GM18507 (cell line): ENCODE measurements at regions not wholly inside any gene's neighbourhood (a gene's known extent, or its start where the extent isn't known, plus 50 kb on each side); places are given as distances from the start of the nearest gene placed in this dataset.

Source experiments
- DNase-seq: peaks from one replicate; pipeline ENCODE4 v3.0.0; 2011; ENCODE audit warnings: low read depth; ENCODE audit not compliant: insufficient read length; ENCODE audit errors: extremely low spot score
- FAIRE-seq: peaks from 2 replicates; lab custom pipeline; 2011; peaks lifted over from hg19 to GRCh38; lab: Jason Lieb, UNC

DNA sequence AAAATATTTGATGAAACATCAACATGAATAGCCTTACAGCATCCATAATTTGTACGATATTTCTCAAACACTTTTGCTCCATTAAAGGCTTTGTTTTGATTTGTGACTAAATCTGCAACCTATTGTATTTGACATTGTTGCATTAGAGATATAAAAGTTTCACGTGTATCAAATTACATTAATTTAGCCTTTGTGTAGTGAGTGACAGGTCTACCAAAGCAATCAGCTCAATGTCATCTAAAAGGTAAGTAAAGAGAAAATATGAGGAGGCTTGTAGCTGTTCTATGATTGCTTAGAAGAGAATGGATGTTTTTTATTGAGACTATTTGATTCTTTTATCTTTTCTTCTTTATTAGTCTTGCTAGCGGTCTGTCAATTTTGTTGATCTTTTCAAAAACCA is 430.2 kb downstream of the GALR1 start:
- no peak for FAIRE-seq
- DNase-seq: no peak

DNA sequence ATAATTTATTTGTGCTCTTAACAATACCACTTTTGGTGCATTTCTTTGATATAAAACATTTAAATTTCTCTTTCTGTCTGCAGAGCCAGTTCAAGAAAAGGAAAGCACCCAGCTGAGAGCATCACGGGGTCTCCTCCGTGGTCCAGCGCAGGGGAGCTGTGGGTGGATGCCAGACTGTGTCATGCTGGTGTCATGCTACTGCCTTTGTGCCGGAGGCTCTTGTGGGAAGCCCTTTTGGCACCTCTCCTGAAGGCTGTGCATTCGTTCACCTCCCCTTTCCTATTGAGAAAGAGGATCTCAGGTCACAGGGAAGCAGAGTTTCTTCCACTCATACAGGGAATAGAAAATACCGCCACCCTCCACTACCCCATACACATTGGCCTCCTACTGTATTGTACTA is 450.4 kb downstream of the GALR1 start:
- FAIRE-seq (no peak), DNase-seq (no peak)

DNA sequence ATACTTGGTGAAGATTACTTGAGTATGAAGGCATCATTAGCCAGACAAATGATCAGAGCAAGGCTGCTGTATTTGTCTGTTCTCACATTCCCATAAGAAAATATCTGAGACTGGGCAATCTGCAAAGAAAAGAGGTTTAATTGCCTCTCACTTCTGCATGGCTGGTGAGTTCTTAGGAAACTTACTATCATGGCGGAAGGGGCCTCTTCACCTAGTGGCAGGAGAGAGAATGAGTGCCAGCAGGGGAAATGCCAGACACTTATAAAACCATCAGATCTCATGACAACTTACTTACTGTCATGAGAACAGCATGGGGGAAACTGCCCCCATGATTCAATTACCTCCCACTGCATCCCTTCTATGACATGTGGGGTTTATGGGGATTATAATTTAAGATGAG is 452.3 kb downstream of the GALR1 start:
- no peak for DNase-seq
- FAIRE-seq: no peak

DNA sequence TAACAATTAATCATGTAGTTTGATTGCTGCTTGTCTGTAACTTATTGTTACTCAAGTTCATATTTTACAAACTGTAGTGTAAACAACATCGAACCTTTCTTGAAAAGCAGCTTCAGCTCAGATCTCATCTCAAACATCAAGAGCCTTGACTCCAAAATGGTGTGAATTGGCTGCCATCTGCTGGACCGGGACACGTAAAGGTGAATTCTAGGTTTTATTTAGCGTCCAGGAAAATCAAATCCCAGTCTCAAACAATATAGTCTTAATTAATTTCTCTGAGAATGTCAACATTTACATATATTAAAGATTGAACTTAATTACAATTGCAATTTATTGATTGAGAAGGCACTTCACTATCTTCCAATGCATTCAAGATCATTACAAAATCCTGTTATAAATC is 453.0 kb downstream of the GALR1 start:
- FAIRE-seq: no peak
- DNase-seq: no peak

DNA sequence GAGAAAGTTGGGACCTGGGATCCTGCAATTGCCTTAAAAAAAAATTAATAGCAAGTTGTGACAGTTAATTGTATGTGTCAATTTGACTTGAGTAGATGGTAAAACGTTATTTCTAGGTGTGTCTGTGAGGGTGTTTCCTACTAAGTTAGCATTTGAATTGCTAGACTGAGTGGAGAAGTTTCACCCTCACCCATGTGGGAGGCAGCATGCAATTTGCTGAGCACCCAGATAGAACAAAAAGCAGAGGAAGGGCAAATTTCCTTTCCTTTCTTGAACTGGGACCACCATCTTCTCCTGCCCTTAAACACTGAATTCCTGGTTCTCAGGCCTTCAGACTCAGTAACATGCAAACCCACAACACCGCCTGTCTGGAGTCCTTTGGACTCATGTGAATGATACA is 455.7 kb downstream of the GALR1 start:
- no peak for FAIRE-seq

DNA sequence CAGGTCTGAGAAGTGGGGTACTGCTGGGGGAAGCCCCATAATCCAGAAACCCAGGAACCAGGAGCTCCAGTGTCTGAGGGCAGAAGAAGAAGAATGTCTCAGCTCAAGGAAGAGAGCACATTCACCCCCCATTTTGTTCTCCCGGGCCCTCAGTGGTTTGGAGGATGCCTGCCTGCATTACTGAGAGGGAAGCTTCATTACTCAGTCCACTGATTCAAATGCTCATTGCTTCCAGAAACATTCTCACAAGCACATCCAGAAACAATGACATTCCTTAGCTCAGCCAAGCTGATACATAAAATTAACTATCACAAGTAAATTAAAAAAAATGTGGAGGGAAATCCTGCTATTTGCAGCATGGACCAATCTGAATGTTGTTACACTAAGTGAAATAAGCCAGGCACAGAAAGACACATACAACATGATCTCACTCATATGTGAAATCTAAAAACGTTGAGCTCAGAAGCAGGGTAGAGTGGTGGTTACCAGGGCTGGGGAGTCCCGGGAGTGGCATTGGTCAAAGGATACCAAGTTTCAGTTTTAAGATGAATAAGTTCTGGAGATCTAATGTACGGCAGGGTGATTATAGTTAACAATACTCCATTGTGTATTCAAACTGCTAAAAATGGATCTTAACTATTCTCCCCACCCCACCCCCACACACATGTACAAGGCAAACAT is 459.3 kb downstream of the GALR1 start:
- DNase-seq (no peak), FAIRE-seq (no peak)

More for the DNA sequence above, 455.7 kb downstream of the GALR1 start:
- no peak for DNase-seq

DNA sequence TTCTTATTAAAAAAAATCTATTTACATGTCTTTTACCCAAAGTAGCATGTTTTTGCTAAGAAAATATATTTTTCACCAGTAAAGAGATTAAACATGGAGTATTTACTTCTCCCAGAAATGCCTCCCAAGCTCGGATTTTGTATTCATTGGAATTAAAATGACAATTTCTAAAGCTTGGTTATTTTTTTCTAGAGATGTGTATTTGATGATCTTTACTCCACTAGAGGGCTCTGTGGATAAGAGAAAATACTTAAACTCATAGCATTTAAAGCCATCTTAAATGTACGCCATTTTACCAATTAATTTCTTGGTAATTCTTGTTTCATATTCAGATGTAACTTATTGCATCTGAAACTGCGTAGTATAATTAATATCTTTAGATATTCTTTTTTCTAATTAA is 461.4 kb downstream of the GALR1 start:
- DNase-seq (no peak), FAIRE-seq (no peak)

DNA sequence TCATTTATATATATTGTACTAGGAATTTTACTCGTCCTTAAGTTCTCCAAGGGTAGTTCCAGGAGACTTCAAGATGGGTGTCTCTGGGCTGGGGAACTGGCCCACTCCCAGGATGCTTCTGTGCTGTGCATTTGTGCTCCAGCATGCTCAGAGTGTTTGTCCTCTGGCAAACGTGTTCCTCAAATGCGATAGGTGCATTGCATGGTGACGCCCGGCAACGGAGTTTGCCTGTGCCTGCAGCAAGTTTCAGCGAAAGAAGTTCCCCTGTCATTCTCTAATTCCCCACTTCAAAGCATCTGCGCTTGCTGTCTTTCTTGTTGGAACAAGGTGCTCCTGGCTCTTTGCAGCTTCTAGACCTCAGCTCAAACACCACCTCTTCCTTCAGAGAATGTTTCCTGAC is 465.1 kb downstream of the GALR1 start:
- no peak for DNase-seq
- no peak for FAIRE-seq

DNA sequence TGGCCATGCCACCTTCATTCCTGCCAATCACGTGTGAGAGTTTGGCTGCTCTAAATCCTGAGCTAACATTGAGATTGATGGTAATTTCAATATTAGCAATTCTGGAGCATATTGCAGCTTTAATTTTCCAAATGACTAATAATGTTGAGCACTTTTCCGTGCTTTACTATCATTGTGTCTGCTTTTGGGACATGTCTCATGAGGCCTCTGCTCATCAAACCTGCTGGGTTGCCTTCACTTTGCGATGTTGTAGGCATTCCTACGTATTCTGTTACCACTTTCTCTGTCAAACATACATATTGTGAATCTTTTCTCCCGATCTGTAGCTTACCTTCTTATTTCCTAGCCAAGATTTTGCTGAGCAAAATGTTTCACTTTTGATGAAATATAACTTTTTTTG is 466.6 kb downstream of the GALR1 start:
- FAIRE-seq (no peak), DNase-seq (no peak)

DNA sequence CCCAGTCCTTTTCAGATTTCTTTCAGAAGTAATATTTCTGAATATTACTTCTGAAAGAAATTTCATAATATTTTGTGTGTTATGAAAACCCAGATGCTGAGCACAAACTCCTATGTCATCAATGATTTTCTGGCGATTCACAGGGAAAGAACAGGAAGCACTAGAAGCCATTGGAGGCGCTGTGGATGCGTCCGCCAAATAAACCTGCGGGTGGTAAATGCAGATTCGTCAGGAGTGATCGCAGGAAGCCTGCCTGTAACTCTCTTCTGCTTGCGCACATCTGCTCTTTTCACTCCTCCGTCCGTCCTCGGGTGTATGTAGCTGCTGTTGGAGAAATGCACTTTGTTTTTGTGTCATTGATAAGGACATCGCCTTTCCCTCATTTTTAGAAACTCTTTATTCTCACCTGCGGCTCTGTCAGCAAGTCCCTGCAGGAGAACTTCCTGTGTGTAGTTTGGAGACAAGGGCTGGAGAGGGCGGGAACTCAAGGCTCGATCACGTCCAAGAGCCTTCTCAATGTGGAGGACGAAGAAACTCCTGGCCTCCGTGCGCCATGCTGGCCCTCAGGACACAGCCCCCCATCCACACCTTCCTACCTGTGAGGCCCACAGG is 483.8 kb downstream of the GALR1 start:
- DNase-seq (no peak), FAIRE-seq (no peak)

DNA sequence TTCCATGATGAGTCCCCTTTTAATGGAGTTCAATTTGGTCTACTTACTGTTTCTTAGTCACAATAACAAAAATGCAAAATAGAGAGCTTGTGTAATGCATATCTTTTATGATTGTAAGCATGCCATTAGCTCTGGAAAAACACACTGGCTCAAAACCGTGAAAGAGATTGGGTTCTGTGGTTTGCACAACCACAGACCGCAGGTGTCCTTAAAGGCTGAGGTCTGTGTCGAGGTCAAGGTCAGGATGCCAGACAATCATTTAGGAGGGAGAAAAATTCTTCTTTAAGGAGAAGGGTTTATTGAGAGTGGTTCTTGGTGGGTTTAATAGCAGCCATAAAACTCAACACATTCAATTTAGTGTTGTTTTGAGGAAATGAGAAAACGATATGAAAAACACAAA is 487.2 kb downstream of the GALR1 start:
- FAIRE-seq (no peak), DNase-seq (no peak)

DNA sequence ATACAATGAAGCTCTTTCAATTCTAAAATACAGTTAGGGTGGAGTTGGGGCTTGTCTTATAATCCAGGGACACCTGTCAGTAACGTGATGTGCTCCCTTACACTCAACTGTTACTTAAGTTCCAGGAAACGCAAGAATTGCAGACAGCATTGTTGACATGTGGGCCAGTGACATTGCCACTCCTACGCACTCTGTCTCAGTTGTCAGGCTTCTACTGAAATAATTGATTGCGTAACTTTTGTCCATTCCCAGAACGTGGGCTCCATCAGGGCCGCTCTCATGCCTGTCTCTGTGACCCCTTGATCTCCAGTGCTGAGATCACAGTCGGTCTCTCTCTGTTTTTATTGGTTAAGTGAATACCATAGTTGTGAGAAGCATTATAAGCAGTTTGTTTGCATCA is 487.8 kb downstream of the GALR1 start:
- no peak for FAIRE-seq
- no peak for DNase-seq

DNA sequence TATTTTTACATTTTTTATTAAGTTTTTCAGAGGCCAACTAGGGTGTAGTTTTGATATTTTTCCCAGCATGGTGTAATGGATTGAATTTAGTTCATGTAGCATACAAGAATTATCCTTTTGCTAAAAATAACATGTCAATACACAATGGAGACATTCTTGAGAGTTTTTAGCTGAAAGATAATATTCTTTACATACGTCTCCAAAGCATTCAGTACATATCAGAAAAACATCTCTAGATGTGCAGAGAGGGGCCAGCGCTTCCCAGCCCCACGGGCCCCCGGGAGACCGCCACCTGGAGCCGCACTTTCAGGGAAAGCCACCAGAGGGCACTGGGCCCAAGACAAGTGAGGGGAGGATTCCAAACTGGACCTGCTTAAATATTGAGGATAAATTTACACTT is 499.4 kb downstream of the GALR1 start:
- no peak for DNase-seq
- FAIRE-seq: peak; percentile 44

DNA sequence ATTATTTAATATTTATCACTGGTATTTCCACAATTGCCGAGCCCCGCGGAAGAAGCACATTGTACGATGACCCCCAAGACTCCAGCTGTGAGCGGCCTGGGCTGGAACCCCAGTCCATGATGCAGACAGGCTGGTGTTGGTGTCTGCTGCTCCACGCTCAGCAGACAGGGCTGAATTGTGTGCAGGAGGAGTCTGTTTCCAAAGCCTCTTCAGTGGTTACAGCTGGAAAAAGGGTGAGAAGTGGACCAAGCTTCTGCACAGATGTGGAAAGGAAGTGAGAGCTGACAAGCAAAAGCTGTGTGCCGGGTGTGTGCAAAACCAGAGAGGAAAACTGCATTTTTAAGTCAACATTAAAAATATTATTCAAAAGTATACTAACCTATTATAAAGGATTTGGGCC is 500.4 kb downstream of the GALR1 start:
- DNase-seq (no peak), FAIRE-seq (no peak)

DNA sequence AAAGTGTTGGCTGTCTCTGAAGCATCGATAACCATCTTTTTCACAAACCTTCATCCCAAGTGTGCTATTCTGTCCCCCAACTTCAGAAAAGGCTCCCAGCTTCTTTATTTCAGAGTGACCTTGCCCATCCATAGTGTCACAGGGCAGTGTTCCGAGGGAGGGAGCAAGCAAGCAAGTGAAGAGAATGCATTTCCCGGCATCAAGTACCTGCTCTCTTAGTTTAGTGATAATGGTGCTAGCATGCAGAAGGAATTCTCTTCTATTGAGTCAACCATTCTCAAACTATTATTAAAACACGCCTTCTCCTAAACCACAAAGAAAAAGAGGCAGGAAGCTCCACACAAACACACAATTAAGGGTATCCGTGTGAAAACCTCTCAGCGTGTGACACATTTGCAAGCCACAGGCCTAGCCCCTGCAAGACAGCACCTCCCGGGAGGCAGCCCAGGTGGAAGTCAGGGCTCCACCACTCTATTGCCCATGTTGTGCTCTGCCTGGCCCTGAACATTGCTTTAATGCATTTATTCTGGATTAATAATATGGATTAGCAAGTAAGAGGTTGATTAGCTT is 504.9 kb downstream of the GALR1 start:
- DNase-seq (no peak), FAIRE-seq (no peak)

DNA sequence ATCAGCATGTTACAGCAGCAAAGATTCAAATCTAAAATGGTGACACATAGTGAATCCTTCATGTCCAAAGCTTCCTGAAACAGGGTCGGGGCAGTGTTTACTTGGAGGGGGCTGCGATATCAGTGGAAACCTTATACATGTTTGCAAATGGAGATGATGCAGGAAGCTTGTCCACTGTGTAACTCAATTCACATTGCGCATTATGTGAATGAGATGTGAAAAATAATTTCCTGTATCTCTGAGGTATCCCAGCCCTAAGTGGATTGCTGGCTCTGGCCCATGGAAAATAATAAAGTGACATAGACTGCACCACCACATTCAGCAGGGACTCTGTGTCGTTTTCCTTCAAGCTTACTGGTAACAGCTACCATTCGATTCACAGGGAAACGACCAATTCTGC is 505.5 kb downstream of the GALR1 start:
- FAIRE-seq (no peak), DNase-seq (no peak)

DNA sequence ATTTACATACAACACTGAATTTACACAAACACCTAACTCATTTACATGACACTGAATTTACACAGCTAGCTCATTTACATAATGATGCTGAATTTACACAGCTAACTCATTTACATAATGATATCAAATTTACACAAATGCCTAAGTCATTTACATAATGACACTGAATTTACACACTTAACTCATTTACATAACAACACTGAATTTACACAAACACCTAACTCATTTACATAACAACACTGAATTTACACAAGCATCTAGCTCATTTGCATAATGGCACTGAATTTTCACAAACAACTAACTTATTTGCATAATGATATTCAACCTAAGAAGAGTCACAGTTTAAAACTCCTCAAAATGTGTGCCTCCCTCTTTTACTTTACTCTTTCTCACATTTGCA is 511.7 kb downstream of the GALR1 start:
- DNase-seq: no peak
- FAIRE-seq: no peak

DNA sequence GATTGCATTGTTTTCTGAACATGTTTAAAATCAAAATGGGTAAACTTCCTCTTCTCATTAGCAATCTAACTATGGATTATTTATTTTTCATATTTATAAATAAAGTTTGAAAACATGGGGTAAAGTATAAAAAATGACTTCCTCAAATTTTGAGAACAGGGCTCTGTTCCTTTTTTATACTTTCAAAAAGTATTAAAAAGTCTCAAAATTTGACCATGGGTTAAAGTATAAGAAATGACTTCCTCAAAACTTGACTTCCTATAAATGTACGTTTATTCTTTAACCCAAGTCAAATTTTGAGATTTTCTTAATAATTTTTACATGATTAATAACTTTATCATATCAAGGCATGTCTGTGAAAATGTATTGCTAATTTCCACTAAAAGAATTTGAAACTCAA is 512.4 kb downstream of the GALR1 start:
- DNase-seq: no peak

DNA sequence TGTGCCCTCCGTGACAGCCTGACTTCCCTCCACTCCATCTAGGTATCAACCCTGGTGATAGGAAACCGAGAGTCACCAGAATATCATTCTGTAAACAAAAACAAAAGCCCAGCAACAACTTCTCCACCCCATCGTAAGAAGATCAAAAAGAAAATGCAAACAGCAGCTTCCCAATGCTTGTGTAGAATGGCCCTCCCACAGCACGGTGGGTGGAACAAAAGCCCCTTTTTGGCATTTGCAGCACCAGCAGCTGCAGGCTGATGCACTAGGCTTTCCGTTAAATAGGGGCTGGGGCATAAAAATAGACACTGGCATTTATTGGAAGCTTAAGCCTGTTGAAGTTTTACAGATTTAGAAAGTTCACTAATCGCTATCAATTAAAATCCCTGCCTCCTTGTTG is 513.0 kb downstream of the GALR1 start:
- FAIRE-seq (no peak), DNase-seq (no peak)

More for the DNA sequence above, 512.4 kb downstream of the GALR1 start:
- no peak for FAIRE-seq

DNA sequence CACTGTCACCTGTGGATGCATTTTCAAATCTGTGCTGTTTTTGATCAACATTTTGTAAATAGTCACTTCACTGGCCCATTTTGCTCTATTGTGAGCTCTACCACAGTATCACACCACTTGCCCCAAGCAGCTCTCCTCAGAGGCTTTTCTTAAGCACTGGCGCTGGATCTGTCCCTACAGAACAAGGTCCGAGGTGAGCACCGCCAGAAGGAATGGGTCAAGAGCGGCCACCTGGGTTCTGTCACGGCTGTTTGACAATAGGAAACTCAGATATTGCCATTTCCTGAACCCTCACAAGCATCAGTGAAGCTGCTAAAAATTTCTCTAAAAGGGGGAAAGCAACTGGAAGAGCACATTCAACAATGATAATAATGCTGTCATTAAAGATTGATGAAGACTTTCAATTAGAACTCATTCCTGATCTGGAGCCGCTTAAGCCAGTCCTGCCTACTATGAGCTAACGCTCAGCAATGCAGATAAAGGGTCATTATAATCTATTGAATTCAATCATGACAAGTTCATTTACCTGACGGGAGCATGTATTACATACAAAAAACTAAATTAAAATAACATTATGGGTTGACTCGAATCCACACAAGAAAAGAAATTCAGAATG is 514.0 kb downstream of the GALR1 start:
- FAIRE-seq (no peak), DNase-seq (no peak)

DNA sequence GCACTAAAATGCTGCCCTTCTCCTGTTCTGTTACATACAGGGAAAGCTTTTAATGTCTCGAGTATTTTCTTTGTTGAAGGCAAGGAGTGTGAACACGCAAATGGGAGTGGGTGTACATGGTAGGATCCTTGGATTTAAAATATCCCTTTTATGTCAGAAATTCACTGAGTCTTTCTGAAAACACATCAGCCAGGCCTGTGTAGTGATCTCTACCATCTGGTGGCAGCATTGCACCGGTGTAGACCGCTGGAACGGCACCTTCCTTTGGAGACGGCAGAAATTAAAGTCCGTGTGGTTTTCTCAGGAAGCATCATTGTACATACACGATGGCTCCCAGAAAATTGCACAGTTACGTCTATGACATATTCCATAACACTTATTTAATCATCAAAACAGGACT is 515.8 kb downstream of the GALR1 start:
- no peak for FAIRE-seq

More for the DNA sequence above, 515.8 kb downstream of the GALR1 start:
- DNase-seq: no peak
